HCT116 (cell line): ENCODE measurements at regions not wholly inside any gene's neighbourhood (a gene's known extent, or its start where the extent isn't known, plus 50 kb on each side); places are given as distances from the start of the nearest gene placed in this dataset.

Source experiments
- ATAC-seq: fragments of 200-7000 bp; cut with Tn5 transposase; 2 replicates; pipeline ENCODE4 v1.9.1; 2020; ENCODE audit warnings: mild to moderate bottlenecking, moderate library complexity
- BruUV-seq: library from RNA; stranded (reverse); fragments of 400-500 nt; replicated peaks from 2 replicates; lab custom pipeline; 2021; lab: Mats Ljungman, UMichigan
- CTCF ChIA-PET: fragments of 300-600 bp; sonication (Branson Sonifier 250); formaldehyde crosslinking; loops from one replicate; lab custom pipeline; 2021; ENCODE audit warnings: antibody characterized with exemption; lab: Charles Lee
- POLR2A ChIA-PET: fragments of 300-600, 350-600 bp; sonication (Branson Sonifier 250); formaldehyde crosslinking; loops from one replicate; lab custom pipeline; 2021; ENCODE audit warnings: antibody characterized with exemption; lab: Charles Lee
- RAD21 ChIA-PET, 2 experiments: fragments of 300-600 bp; sonication (Branson Sonifier 250); formaldehyde crosslinking; loops; one replicate each; lab custom pipeline; 2023; ENCODE audit warnings: low total read pairs in 2 of 2; ENCODE audit not compliant: uncharacterized antibody in 2 of 2, unreplicated experiment in 2 of 2, low non-redundant PET in 1 of 2; lab: Charles Lee
- DNase-seq: peaks from one replicate; pipeline ENCODE4 v3.0.0-alpha.2; 2010; ENCODE audit warnings: low read depth, low spot score
- H2AFZ ChIP-seq: fragments of 200-600 bp; shearing (Covaris generic), sonication (generic); 2 replicates; pipeline ENCODE4 v1.6.1; 2017; ENCODE audit warnings: low read depth, mixed run types, mixed read lengths, antibody characterized with exemption, low read length; ENCODE audit not compliant: poor library complexity, severe bottlenecking
- H3K27ac ChIP-seq: 2 replicates; pipeline ENCODE4 v1.5.1; 2012; ENCODE audit warnings: low read depth, low read length
- H3K27me3 ChIP-seq: fragments of 200-600 bp; sonication (generic); 2 replicates; pipeline ENCODE4 v1.6.1; 2016; ENCODE audit warnings: mixed run types, low read length, mixed read lengths; ENCODE audit not compliant: insufficient read depth
- H3K36me3 ChIP-seq, 2 experiments: fragments of 200-500 bp in 1 of 2; fragments of 200-600 bp in 1 of 2; sonication (Bioruptor generic) in 1 of 2; sonication (generic) in 1 of 2; 2 replicates each; pipeline versions ENCODE4 v1.5.1 to v1.6.1; 2014 to 2016; ENCODE audit warnings: low read length in 2 of 2, inconsistent platforms in 1 of 2, mixed read lengths in 1 of 2, mixed run types in 1 of 2; ENCODE audit not compliant: insufficient read depth in 2 of 2, control insufficient read depth in 1 of 2
- H3K4me1 ChIP-seq, 2 experiments: fragments of 200-600 bp in 1 of 2; sonication (generic) in 1 of 2; 2 replicates each; pipeline versions ENCODE4 v1.5.1 to v1.6.1; 2012 to 2017; ENCODE audit warnings: low read length in 2 of 2, inconsistent platforms in 1 of 2, mild to moderate bottlenecking in 1 of 2, mixed read lengths in 1 of 2, mixed run types in 1 of 2, moderate library complexity in 1 of 2; ENCODE audit not compliant: insufficient read depth in 2 of 2, control insufficient read depth in 1 of 2
- H3K4me2 ChIP-seq: fragments of 200-600 bp; sonication (generic); 2 replicates; pipeline ENCODE4 v1.6.1; 2017; ENCODE audit warnings: mixed run types, low read length, mixed read lengths
- H3K4me3 ChIP-seq, 2 experiments: fragments of 200-600 bp in 1 of 2; sonication (generic) in 1 of 2; replicated peaks in 1 of 2; 2 replicates each; pipeline ENCODE4 v1.5.1; 2011 to 2016; ENCODE audit warnings: low read length in 2 of 2, control low read depth in 1 of 2, low read depth in 1 of 2, mild to moderate bottlenecking in 1 of 2, mixed read lengths in 1 of 2, mixed run types in 1 of 2
- H3K79me2 ChIP-seq: fragments of 200-600 bp; sonication (generic); 2 replicates; pipeline ENCODE4 v1.6.1; 2017; ENCODE audit warnings: mild to moderate bottlenecking, mixed run types, low read length, moderate library complexity, mixed read lengths; ENCODE audit not compliant: insufficient read depth
- H3K9ac ChIP-seq: fragments of 200-600 bp; sonication (generic); 2 replicates; pipeline ENCODE4 v1.6.1; 2016; ENCODE audit warnings: low read length, mixed read lengths
- H3K9me2 ChIP-seq: fragments of 200-600 bp; sonication (generic), shearing (Covaris generic); 2 replicates; pipeline ENCODE4 v1.6.1; 2017; ENCODE audit warnings: mixed run types, mild to moderate bottlenecking, moderate library complexity; ENCODE audit not compliant: insufficient read depth
- H3K9me3 ChIP-seq, 2 experiments: fragments of 200-500 bp in 1 of 2; fragments of 200-600 bp in 1 of 2; sonication (Bioruptor generic) in 1 of 2; sonication (generic) in 1 of 2; 2 replicates each; pipeline ENCODE4 v1.6.1; 2014 to 2017; ENCODE audit warnings: low read length in 2 of 2, mixed read lengths in 2 of 2, inconsistent platforms in 1 of 2, low read depth in 1 of 2, mild to moderate bottlenecking in 1 of 2, mixed run types in 1 of 2, moderate library complexity in 1 of 2; ENCODE audit not compliant: control insufficient read depth in 1 of 2, insufficient read depth in 1 of 2
- H4K20me1 ChIP-seq: fragments of 200-600 bp; sonication (generic), shearing (Covaris generic); 2 replicates; pipeline ENCODE4 v1.6.1; 2017; ENCODE audit warnings: mixed run types, mild to moderate bottlenecking, moderate library complexity; ENCODE audit not compliant: insufficient read depth
- CBX3 ChIP-seq: IDR thresholded peaks from 2 replicates; pipeline ENCODE4 v1.6.1; 2012; ENCODE audit warnings: low read depth
- EGR1 ChIP-seq: IDR thresholded peaks from 2 replicates; pipeline ENCODE4 v1.6.1; 2012; ENCODE audit warnings: low read depth
- JUND ChIP-seq: IDR thresholded peaks from 2 replicates; pipeline ENCODE4 v1.6.1; 2012
- POLR2A ChIP-seq: IDR thresholded peaks from 2 replicates; pipeline ENCODE4 v1.7.0; 2011; ENCODE audit warnings: borderline replicate concordance; ENCODE audit not compliant: insufficient read depth, insufficient read length; ENCODE audit errors: extremely low read depth
- SP1 ChIP-seq: IDR thresholded peaks from 2 replicates; pipeline ENCODE4 v1.6.1; 2012; ENCODE audit warnings: low read depth
- YY1 ChIP-seq: IDR thresholded peaks from 2 replicates; pipeline ENCODE4 v1.6.1; 2011; ENCODE audit warnings: low read length, low read depth, moderate library complexity, mild to moderate bottlenecking; ENCODE audit not compliant: insufficient replicate concordance; ENCODE audit errors: extremely low read depth
- intact Hi-C: fragments of 100-400 bp; cut with micrococcal nuclease; formaldehyde crosslinking; loops from 2 replicates; pipeline ENCODE4 v1.10.0; 2022
- TF ChIP-seq, protein P1 (sequence below): IDR thresholded peaks from 2 replicates; pipeline ENCODE4 v1.6.1; 2012; ENCODE audit warnings: low read depth
- TF ChIP-seq, protein P2 (sequence below): IDR thresholded peaks from 2 replicates; pipeline ENCODE4 v1.6.1; 2012

DNA sequence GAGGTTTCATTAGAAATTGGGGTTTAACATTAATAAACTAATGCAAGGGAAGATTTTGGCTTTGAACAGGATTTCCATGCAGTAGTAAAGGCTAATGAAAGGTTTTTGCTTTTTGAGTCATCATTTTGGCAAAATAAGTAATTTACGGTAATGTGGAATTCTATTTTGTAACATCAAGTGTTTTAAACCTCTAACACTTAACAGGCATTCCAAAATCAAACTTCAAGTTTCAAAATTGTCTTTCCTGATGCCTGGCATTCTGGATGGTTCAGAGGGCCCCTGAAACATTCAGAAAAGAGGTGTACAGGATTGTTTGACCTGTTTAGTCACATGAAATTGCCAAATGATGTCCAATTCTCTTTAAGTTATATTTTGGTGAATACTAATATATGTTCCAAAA, 90.4 kb upstream of the GNAZ start:
- H3K36me3 ChIP-seq, result no peaks in the 10 kb centered on the region
- no peak overlapping the region for H3K4me2 ChIP-seq
- no TSS peak for BruUV-seq
- ChIA-PET POLR2A (no interaction called here), CTCF (no interaction called here), RAD21 (no interaction called here)
- no peaks in the 10 kb centered on the region for H3K9me2 ChIP-seq
- no peak overlapping the region for H3K9ac ChIP-seq
- H3K27me3 ChIP-seq, result no peaks in the 10 kb centered on the region
- no peak overlapping the region for H2AFZ ChIP-seq
- no peaks in the 10 kb centered on the region for H3K4me1 ChIP-seq
- no peak for DNase-seq
- H4K20me1 ChIP-seq, result no peaks in the 10 kb centered on the region
- no peak overlapping the region for H3K4me3 ChIP-seq
- no peak overlapping the region for H3K27ac ChIP-seq
- H3K79me2 ChIP-seq, result no peaks in the 10 kb centered on the region
- H3K9me3 ChIP-seq, result peaks cover 8 to 14% of the 10 kb centered on the region in 2 experiments; a peak in 3 of 4 replicates
- TF ChIP-seq POLR2A, result no peak
- no peak for TF ChIP-seq EGR1
- TF ChIP-seq JUND, result no peak
- TF ChIP-seq SP1, result no peak
- TF ChIP-seq, protein P1, sequence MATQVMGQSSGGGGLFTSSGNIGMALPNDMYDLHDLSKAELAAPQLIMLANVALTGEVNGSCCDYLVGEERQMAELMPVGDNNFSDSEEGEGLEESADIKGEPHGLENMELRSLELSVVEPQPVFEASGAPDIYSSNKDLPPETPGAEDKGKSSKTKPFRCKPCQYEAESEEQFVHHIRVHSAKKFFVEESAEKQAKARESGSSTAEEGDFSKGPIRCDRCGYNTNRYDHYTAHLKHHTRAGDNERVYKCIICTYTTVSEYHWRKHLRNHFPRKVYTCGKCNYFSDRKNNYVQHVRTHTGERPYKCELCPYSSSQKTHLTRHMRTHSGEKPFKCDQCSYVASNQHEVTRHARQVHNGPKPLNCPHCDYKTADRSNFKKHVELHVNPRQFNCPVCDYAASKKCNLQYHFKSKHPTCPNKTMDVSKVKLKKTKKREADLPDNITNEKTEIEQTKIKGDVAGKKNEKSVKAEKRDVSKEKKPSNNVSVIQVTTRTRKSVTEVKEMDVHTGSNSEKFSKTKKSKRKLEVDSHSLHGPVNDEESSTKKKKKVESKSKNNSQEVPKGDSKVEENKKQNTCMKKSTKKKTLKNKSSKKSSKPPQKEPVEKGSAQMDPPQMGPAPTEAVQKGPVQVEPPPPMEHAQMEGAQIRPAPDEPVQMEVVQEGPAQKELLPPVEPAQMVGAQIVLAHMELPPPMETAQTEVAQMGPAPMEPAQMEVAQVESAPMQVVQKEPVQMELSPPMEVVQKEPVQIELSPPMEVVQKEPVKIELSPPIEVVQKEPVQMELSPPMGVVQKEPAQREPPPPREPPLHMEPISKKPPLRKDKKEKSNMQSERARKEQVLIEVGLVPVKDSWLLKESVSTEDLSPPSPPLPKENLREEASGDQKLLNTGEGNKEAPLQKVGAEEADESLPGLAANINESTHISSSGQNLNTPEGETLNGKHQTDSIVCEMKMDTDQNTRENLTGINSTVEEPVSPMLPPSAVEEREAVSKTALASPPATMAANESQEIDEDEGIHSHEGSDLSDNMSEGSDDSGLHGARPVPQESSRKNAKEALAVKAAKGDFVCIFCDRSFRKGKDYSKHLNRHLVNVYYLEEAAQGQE, result no peak
- no peak for TF ChIP-seq CBX3
- TF ChIP-seq, protein P2, sequence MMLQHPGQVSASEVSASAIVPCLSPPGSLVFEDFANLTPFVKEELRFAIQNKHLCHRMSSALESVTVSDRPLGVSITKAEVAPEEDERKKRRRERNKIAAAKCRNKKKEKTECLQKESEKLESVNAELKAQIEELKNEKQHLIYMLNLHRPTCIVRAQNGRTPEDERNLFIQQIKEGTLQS, result no peak
- TF ChIP-seq YY1, result no peak
- ATAC-seq, result no peak
- intact Hi-C loops, result no loop called here
